CD14-positive monocyte (primary cell): ENCODE measurements at regions not wholly inside any gene's neighbourhood (a gene's known extent, or its start where the extent isn't known, plus 50 kb on each side); places are given as distances from the start of the nearest gene placed in this dataset.

Experiments
- DNase-seq, 3 donors: peaks; one replicate each; pipeline ENCODE4 v3.0.0-alpha.2; 2011 to 2022
- H2AFZ ChIP-seq: 2 replicates; pipeline ENCODE4 v1.6.0; 2012; ENCODE audit warnings: mild to moderate bottlenecking, low read depth, low read length, inconsistent platforms; ENCODE audit not compliant: insufficient read depth, poor library complexity, severe bottlenecking
- H3K27ac ChIP-seq, 2 donors: 1 replicate in 1 of 2; 2 replicates in 1 of 2; pipeline ENCODE4 v1.5.1; 2012 to 2013; ENCODE audit warnings: low read length in 2 of 2, control low read depth in 1 of 2, inconsistent platforms in 1 of 2, low read depth in 1 of 2, mild to moderate bottlenecking in 1 of 2
- H3K27me3 ChIP-seq, 2 donors: one replicate each; pipeline versions ENCODE4 v1.6.0 to v1.6.1; 2011 to 2013; ENCODE audit warnings: low read length in 2 of 2; ENCODE audit not compliant: control insufficient read depth in 2 of 2, insufficient read depth in 2 of 2
- H3K36me3 ChIP-seq, 2 donors: replicated peaks in 1 of 2; 1 replicate in 1 of 2; 2 replicates in 1 of 2; pipeline versions ENCODE4 v1.5.1 to v1.6.1; 2012 to 2013; ENCODE audit warnings: low read length in 2 of 2, control low read depth in 1 of 2, inconsistent platforms in 1 of 2, mild to moderate bottlenecking in 1 of 2; ENCODE audit not compliant: insufficient read depth in 2 of 2, control insufficient read depth in 1 of 2
- H3K4me1 ChIP-seq, 2 donors: 1 replicate in 1 of 2; 2 replicates in 1 of 2; pipeline versions ENCODE4 v1.5.1 to v1.6.1; 2012 to 2013; ENCODE audit warnings: low read length in 2 of 2, control low read depth in 1 of 2, inconsistent platforms in 1 of 2, mild to moderate bottlenecking in 1 of 2, moderate library complexity in 1 of 2; ENCODE audit not compliant: insufficient read depth in 2 of 2, control insufficient read depth in 1 of 2
- H3K4me2 ChIP-seq: replicated peaks from 2 replicates; pipeline ENCODE3; 2012; ENCODE audit warnings: low read length, moderate library complexity, mild to moderate bottlenecking; ENCODE audit not compliant: poor library complexity, severe bottlenecking; ENCODE audit errors: extremely low read depth
- H3K4me3 ChIP-seq, 3 experiments: fragments of 200-600 bp in 1 of 3; sonication (generic) in 1 of 3; replicated peaks in 1 of 3; 1 replicate in 2 of 3; 2 replicates in 1 of 3; pipeline ENCODE4 v1.5.1; 2011 to 2013; ENCODE audit warnings: low read length in 3 of 3, mild to moderate bottlenecking in 3 of 3, control low read depth in 2 of 3, low read depth in 2 of 3, inconsistent platforms in 1 of 3, moderate library complexity in 1 of 3
- H3K79me2 ChIP-seq: 2 replicates; pipeline ENCODE4 v1.6.0; 2012; ENCODE audit warnings: mild to moderate bottlenecking, control low read depth, inconsistent platforms, low read length, moderate library complexity; ENCODE audit not compliant: insufficient read depth
- H3K9ac ChIP-seq: 2 replicates; pipeline ENCODE4 v1.6.0; 2017; ENCODE audit warnings: low read length, mild to moderate bottlenecking; ENCODE audit not compliant: insufficient read depth, poor library complexity, severe bottlenecking
- H3K9me3 ChIP-seq, 2 donors: replicated peaks in 1 of 2; 1 replicate in 1 of 2; 2 replicates in 1 of 2; pipeline versions ENCODE4 v1.5.1 to v1.6.1; 2012 to 2013; ENCODE audit warnings: low read length in 2 of 2, control low read depth in 1 of 2; ENCODE audit not compliant: control insufficient read depth in 1 of 2, insufficient read depth in 1 of 2
- H4K20me1 ChIP-seq: 2 replicates; pipeline ENCODE4 v1.6.0; 2012; ENCODE audit warnings: mild to moderate bottlenecking, low read length, control low read depth, moderate library complexity; ENCODE audit not compliant: insufficient read depth
- H3K27ac Mint-ChIP-seq, 7 donors: one replicate each; pipeline ENCODE4 v1.8.0; 2020; ENCODE audit warnings: mild to moderate bottlenecking in 7 of 7, mixed read lengths in 7 of 7, moderate library complexity in 6 of 7, inconsistent platforms in 2 of 7
- H3K27me3 Mint-ChIP-seq, 3 donors: one replicate each; pipeline ENCODE4 v1.8.0; 2021 to 2022; ENCODE audit warnings: low read depth in 3 of 3, mild to moderate bottlenecking in 3 of 3, mixed read lengths in 3 of 3, moderate library complexity in 3 of 3, inconsistent platforms in 1 of 3
- H3K36me3 Mint-ChIP-seq, 2 donors: one replicate each; pipeline ENCODE4 v1.8.0; 2020; ENCODE audit warnings: mixed read lengths in 2 of 2, inconsistent platforms in 1 of 2, mild to moderate bottlenecking in 1 of 2
- H3K4me1 Mint-ChIP-seq: one replicate; pipeline ENCODE4 v1.8.0; 2020; ENCODE audit warnings: mild to moderate bottlenecking, mixed read lengths
- H3K4me3 Mint-ChIP-seq, 2 donors: one replicate each; pipeline ENCODE4 v1.8.0; 2020; ENCODE audit warnings: mild to moderate bottlenecking in 2 of 2, mixed read lengths in 2 of 2, moderate library complexity in 1 of 2
- H3K9me3 Mint-ChIP-seq, 7 donors: one replicate each; pipeline ENCODE4 v1.8.0; 2020 to 2022; ENCODE audit warnings: mixed read lengths in 7 of 7, mild to moderate bottlenecking in 6 of 7, moderate library complexity in 6 of 7, inconsistent platforms in 2 of 7
- WGBS: methylation state at CpG from one replicate; pipeline ENCODE4 v1.1.5; 2013; ENCODE audit warnings: missing lambda C conversion rate; ENCODE audit not compliant: insufficient coverage; 5-methylcytosine and 5-hydroxymethylcytosine counted together
- intact Hi-C, 2 donors: fragments of 100-400 bp; cut with micrococcal nuclease; formaldehyde crosslinking; loops; one replicate each; pipeline versions ENCODE4 v1.15.0 to v1.15.1; 2023
- TF ChIP-seq, protein P1 (sequence below): fragments of 200-600 bp; IDR thresholded peaks from one replicate; pipeline ENCODE4 v1.8.0; 2022; ENCODE audit warnings: antibody characterized with exemption, mild to moderate bottlenecking

DNA sequence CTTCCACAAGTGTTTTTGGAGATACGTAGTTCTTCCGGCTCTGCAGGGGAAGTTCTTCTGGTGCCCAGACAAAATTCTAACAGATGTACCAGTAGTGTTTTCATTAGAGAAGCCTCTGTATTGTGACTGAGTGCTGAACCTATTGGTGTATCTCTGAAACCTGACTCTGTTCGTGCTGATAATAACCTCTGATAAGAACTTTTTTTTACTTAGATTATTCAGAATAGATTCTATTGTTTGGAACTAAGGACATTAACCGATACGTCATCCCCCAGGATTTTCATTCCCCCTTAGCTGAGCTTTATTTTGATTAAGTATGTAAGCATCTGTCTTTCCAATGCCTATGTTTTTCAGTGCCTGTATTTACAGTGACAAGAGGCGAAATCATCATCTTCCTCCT is 362.9 kb downstream of the PDGFC start:
- H3K4me3 ChIP-seq: no peak overlapping the region
- no peaks in the 10 kb centered on the region for H3K27me3 Mint-ChIP-seq
- H3K79me2 ChIP-seq: no peaks in the 10 kb centered on the region
- WGBS: 83% methylated on average over 1 of the region's 6 CpGs
- H3K27ac ChIP-seq: no peak overlapping the region
- no peak overlapping the region for H3K27ac Mint-ChIP-seq
- H3K36me3 ChIP-seq: no peaks in the 10 kb centered on the region
- H2AFZ ChIP-seq: no peak overlapping the region
- intact Hi-C loops: no loop called here
- no peak overlapping the region for H3K4me3 Mint-ChIP-seq
- no peak for DNase-seq
- no peak overlapping the region for H3K9ac ChIP-seq
- TF ChIP-seq, protein P1, sequence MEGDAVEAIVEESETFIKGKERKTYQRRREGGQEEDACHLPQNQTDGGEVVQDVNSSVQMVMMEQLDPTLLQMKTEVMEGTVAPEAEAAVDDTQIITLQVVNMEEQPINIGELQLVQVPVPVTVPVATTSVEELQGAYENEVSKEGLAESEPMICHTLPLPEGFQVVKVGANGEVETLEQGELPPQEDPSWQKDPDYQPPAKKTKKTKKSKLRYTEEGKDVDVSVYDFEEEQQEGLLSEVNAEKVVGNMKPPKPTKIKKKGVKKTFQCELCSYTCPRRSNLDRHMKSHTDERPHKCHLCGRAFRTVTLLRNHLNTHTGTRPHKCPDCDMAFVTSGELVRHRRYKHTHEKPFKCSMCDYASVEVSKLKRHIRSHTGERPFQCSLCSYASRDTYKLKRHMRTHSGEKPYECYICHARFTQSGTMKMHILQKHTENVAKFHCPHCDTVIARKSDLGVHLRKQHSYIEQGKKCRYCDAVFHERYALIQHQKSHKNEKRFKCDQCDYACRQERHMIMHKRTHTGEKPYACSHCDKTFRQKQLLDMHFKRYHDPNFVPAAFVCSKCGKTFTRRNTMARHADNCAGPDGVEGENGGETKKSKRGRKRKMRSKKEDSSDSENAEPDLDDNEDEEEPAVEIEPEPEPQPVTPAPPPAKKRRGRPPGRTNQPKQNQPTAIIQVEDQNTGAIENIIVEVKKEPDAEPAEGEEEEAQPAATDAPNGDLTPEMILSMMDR: no peak
- H3K27me3 ChIP-seq: no peaks in the 10 kb centered on the region
- peaks cover 6% of the 10 kb centered on the region in 2 donors for H3K4me1 ChIP-seq
- H4K20me1 ChIP-seq: no peaks in the 10 kb centered on the region
- H3K36me3 Mint-ChIP-seq: no peaks in the 10 kb centered on the region
- peaks cover 3 to 7% (median 4%) of the 10 kb centered on the region in 7 donors for H3K9me3 Mint-ChIP-seq
- peaks cover 9% of the 10 kb centered on the region for H3K4me1 Mint-ChIP-seq
- H3K4me2 ChIP-seq: no peak overlapping the region
- H3K9me3 ChIP-seq: no peaks in the 10 kb centered on the region

GRCh38 chr4:156607478-156607857 is 364.1 kb downstream of the PDGFC start:
- WGBS: no CpG with 5 or more reads among the region's 1 CpG
- Mint-ChIP-seq H3K9me3 (peaks cover 3 to 10% (median 6%) of the 10 kb centered on the region in 7 donors), H3K27me3 (no peaks in the 10 kb centered on the region), H3K4me3 (no peak overlapping the region), H3K4me1 (peaks cover 9% of the 10 kb centered on the region), H3K36me3 (no peaks in the 10 kb centered on the region), H3K27ac (no peak overlapping the region)
- no peaks in the 10 kb centered on the region for H3K79me2 ChIP-seq
- H3K9ac ChIP-seq: no peak overlapping the region
- no peaks in the 10 kb centered on the region for H4K20me1 ChIP-seq
- peaks cover 6% of the 10 kb centered on the region in 2 donors for H3K4me1 ChIP-seq
- no peak overlapping the region for H3K4me3 ChIP-seq
- TF ChIP-seq, protein P1: no peak
- no peak overlapping the region for H3K27ac ChIP-seq
- H3K4me2 ChIP-seq: no peak overlapping the region
- no peaks in the 10 kb centered on the region for H3K27me3 ChIP-seq
- H3K9me3 ChIP-seq: no peaks in the 10 kb centered on the region
- intact Hi-C loops: no loop called here
- no peak overlapping the region for H2AFZ ChIP-seq
- no peaks in the 10 kb centered on the region for H3K36me3 ChIP-seq
- no peak for DNase-seq
